ENCODE measurements at regions not wholly inside any gene's neighbourhood (a gene's known extent, or its start where the extent isn't known, plus 50 kb on each side); places are given as distances from the start of the nearest gene placed in this dataset.

DNA sequence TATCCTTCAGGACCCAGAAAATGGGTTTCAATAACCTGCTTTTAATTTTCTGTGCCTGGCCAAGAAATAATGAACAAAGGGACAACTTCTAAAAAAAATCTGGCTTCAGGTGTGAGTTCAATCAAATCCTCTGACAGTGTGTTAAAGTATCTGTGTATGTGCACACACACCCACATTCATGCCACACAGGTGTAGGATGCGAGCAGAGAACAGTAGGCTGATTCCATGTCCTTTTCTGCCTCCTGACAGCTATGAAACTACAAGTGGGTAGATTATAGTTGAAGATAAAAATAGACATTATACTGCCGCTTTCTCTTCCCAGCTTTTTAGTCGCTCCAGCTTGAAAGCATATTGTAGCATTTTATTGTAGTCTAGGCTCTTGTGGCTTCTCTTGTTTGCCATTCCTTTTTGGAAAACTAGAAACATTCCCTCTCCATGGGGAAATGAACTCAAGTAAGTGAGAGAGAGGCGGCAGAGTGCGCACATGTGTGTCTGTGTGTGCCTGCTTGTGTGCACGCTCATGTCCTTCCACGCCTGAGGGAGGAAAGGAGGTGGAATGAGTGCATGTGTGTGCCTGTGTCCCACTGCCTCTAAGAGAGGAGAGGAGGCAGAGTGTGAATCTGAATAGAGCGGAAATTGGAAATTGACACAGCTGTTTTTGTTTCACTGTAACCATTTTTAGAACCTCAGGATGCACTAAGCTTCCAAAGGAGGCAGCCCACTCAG is 273.0 kb downstream of the ELAVL2 start:
- TF ChIP-seq, protein P1, sequence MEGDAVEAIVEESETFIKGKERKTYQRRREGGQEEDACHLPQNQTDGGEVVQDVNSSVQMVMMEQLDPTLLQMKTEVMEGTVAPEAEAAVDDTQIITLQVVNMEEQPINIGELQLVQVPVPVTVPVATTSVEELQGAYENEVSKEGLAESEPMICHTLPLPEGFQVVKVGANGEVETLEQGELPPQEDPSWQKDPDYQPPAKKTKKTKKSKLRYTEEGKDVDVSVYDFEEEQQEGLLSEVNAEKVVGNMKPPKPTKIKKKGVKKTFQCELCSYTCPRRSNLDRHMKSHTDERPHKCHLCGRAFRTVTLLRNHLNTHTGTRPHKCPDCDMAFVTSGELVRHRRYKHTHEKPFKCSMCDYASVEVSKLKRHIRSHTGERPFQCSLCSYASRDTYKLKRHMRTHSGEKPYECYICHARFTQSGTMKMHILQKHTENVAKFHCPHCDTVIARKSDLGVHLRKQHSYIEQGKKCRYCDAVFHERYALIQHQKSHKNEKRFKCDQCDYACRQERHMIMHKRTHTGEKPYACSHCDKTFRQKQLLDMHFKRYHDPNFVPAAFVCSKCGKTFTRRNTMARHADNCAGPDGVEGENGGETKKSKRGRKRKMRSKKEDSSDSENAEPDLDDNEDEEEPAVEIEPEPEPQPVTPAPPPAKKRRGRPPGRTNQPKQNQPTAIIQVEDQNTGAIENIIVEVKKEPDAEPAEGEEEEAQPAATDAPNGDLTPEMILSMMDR (IDR thresholded peaks at IDR 0.05; ENCODE audit: insufficient read depth, low read length), result no peak
- H3K4me3 ChIP-seq (ENCODE audit: low read depth, low read length), result no peak overlapping the region
- no peak for DNase-seq (ENCODE audit: low read depth)

DNA sequence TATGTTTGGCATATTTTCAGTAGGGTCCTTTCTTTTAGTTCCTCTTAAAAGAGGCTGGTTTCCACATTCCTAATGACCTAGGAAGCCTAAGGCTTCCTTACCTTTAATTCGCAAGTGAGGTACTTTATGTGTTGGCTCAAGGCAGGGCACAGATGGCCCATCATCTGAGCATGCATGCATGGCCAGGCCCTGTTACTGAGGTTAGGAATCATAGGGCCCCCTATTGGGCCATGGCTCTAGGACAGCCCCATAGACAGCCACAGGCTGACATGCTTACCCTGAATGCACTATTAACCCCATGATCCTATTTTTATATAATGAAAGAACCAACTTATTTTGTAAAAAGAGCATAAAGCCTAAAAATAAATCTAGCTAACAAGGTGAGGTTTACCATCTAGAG is 271.4 kb downstream of the ELAVL2 start:
- TF ChIP-seq, protein P1 (IDR thresholded peaks at IDR 0.05; ENCODE audit: insufficient read depth, low read length), result no peak
- no peak for DNase-seq (ENCODE audit: low read depth)
- no peak overlapping the region for H3K4me3 ChIP-seq (ENCODE audit: low read depth, low read length)

DNA sequence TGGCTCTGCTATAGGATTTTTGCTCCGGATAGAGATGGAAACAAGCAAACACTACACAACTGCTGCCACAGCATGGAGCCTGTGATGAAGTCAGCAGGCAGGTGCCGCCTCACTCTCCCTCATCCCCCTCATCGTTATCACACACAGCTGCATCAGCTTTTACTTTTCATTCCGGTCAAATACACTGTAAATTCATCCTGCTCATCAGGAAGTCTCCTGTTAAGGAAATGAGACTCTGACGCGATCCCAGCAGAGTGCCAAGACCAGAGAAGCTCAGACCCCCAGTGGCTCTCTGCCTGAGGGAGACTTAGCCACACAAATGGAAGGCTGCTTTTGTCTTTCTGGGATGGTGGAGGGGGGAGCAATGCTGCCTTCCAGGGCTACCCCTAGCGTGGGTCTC is 270.2 kb downstream of the ELAVL2 start:
- DNase-seq (ENCODE audit: low read depth), result no peak
- TF ChIP-seq, protein P1 (IDR thresholded peaks at IDR 0.05; ENCODE audit: insufficient read depth, low read length), result no peak
- no peak overlapping the region for H3K4me3 ChIP-seq (ENCODE audit: low read depth, low read length)

DNA sequence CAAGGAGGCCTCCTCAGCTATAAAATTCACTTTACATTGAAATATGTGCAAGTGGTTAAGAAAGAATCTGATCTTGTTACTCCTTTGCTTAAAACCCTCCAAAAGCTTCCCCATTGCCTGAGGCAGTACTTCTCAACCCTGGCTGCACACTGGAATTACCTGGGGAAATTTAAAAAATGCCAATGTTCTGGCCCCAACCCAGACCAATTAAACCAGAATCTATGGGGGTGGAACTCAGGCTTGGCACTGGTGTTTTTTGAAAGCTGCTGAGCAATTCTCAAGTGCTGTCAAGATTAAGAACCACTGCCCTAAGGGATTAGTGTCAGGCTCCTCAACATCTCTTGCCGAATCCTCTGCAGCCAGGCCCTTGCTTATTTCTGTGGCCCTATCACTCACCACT is 269.6 kb downstream of the ELAVL2 start:
- no peak overlapping the region for H3K4me3 ChIP-seq (ENCODE audit: low read depth, low read length)
- DNase-seq (ENCODE audit: low read depth), result no peak
- TF ChIP-seq, protein P1 (IDR thresholded peaks at IDR 0.05; ENCODE audit: insufficient read depth, low read length), result no peak

DNA sequence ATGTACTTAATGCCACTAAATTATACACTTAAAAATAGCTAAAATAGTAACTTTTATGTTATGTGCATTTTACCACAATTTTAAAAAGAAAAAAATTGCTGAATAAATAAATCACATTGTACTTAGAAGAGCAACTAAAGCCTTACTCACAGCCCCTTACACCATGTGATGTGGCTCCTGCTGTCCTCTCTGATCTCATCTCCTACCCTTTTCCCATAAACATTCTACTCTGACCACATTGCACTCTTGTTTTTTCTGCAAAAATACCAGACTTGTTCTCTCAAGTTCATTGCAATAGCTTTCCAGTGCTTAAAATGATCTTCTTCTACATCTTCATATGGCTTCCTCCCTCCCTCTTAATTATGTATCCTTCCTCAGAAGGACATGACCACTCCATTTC is 268.4 kb downstream of the ELAVL2 start:
- DNase-seq (ENCODE audit: low read depth), result no peak
- TF ChIP-seq, protein P1 (IDR thresholded peaks at IDR 0.05; ENCODE audit: insufficient read depth, low read length), result no peak
- H3K4me3 ChIP-seq (ENCODE audit: low read depth, low read length), result no peak overlapping the region

DNA sequence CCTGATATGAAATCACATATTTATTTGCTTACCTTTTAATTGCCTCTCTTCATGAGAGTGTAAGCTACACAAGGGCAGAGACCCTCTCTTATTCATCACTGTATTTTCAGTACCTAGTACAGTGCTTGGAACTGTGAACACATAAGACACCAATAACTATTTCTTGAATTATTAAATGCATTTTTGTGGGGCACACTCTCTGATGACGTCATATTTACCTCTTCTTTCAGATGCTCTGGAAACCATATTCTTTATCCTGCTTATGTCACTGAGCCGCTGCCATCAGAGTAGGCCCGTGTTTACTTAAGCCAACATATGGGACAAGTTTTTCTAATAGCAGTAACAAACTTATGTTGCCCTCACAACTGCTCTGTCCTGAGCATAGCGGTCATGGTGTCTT is 266.5 kb downstream of the ELAVL2 start:
- TF ChIP-seq, protein P1 (IDR thresholded peaks at IDR 0.05; ENCODE audit: insufficient read depth, low read length), result no peak
- DNase-seq (ENCODE audit: low read depth), result no peak
- H3K4me3 ChIP-seq (ENCODE audit: low read depth, low read length), result no peak overlapping the region

DNA sequence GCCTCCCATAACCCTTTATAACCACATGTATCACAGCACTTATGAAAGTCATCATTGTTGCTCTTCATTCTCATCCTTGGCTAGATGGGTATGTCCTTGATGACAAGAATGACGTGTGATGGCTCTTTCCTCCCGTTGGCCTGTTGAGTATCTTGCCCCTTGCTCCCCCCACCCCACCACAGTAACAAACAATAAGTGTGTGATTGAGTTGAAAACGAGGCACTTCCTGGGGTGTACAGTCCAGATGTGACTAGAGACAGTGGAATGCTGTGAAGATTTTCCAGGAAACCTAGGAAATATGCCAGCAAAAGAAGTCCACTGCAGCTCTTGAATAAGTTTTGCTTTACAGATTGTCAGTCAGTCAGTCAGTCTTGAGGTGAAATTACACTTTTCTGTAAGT is 262.5 kb downstream of the ELAVL2 start:
- TF ChIP-seq, protein P1 (IDR thresholded peaks at IDR 0.05; ENCODE audit: insufficient read depth, low read length), result no peak
- DNase-seq (ENCODE audit: low read depth), result no peak
- no peak overlapping the region for H3K4me3 ChIP-seq (ENCODE audit: low read depth, low read length)

All from fibroblast of the aortic adventitia (primary cell).